Mucosa of rectum (tissue), 2 donors: ENCODE measurements at regions not wholly inside any gene's neighbourhood (a gene's known extent, or its start where the extent isn't known, plus 50 kb on each side); places are given as distances from the start of the nearest gene placed in this dataset.

Experiments
- H3K27ac ChIP-seq, 2 donors: one replicate each; pipeline ENCODE4 v1.7.0; 2013; ENCODE audit warnings: inconsistent platforms in 2 of 2, low read depth in 2 of 2, low read length in 2 of 2
- H3K27me3 ChIP-seq, 2 donors: one replicate each; pipeline ENCODE4 v1.7.0; 2013; ENCODE audit warnings: low read length in 2 of 2; ENCODE audit not compliant: control insufficient read depth in 2 of 2, insufficient read depth in 2 of 2
- H3K36me3 ChIP-seq, 2 donors: one replicate each; pipeline ENCODE4 v1.7.0; 2013; ENCODE audit warnings: low read length in 2 of 2; ENCODE audit not compliant: control insufficient read depth in 2 of 2, insufficient read depth in 2 of 2
- H3K4me1 ChIP-seq, 2 donors: one replicate each; pipeline ENCODE4 v1.7.0; 2013; ENCODE audit warnings: low read length in 2 of 2, mild to moderate bottlenecking in 1 of 2; ENCODE audit not compliant: control insufficient read depth in 2 of 2, insufficient read depth in 2 of 2
- H3K4me3 ChIP-seq, 2 donors: one replicate each; pipeline ENCODE4 v1.7.0; 2013; ENCODE audit warnings: low read length in 2 of 2
- H3K9ac ChIP-seq, 2 donors: one replicate each; pipeline ENCODE4 v1.7.0; 2013; ENCODE audit warnings: low read length in 2 of 2, low read depth in 1 of 2, mild to moderate bottlenecking in 1 of 2
- H3K9me3 ChIP-seq, 2 donors: one replicate each; pipeline ENCODE4 v1.7.0; 2013; ENCODE audit warnings: low read length in 2 of 2; ENCODE audit not compliant: control insufficient read depth in 2 of 2
- donor health status: healthy.
- donor health status: Normal muscosa, but diverticular disease.

DNA sequence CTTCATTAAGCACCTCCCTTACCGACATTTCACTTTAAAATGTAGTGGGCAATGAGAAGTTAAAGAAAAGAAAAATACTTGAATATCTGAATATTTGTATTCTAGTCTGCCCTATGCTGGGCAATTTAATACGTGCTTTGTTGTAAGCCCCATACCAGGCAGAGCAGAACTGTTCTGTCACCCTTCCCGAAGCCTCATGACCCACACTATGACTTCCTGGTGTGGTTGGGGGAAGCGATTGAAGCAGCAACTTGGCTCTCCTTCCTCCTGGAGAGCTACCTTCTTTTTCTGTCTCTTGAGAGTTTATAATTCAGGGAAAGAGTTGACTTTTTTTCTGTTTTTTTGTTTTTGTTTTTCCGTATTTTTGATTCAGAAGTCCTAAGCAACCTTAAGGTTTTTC is 243.7 kb downstream of the INHBA start:
- H3K4me3 ChIP-seq = no peak overlapping the region
- no peaks in the 10 kb centered on the region for H3K27me3 ChIP-seq
- no peak overlapping the region for H3K9ac ChIP-seq
- H3K27ac ChIP-seq = no peak overlapping the region
- no peaks in the 10 kb centered on the region for H3K9me3 ChIP-seq
- H3K4me1 ChIP-seq = no peaks in the 10 kb centered on the region
- H3K36me3 ChIP-seq = no peaks in the 10 kb centered on the region

DNA sequence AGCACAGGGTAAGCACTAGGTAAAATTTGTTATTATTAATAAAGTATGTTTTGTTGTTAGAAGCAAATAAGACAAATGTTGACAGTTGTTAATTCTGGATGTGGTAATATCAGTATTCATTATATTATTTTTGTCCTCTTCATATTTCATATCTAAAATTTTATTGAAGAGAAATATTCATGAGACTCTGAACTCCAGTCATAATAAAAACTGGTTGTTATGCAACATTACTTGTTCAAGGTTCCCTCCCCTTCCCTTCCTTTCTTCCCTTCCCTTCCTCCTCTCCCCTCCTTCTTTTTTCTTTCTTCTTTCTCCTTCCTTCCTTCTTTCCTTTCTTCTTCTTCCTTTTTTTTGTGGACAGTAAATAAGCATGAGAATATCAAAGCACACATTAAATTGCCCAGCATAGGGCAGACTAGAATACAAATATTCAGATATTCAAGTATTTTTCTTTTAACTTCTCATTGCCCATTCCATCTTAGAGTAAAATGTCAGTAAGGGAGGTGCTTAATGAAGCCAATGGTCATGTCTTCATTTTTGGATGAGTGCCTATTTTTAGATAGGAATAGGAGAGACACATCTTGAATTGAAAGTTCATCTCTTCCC is 245.0 kb downstream of the INHBA start:
- Histone ChIP-seq H3K27ac (no peak overlapping the region), H3K27me3 (no peaks in the 10 kb centered on the region), H3K9ac (no peak overlapping the region), H3K9me3 (no peaks in the 10 kb centered on the region), H3K4me1 (no peaks in the 10 kb centered on the region), H3K4me3 (no peak overlapping the region), H3K36me3 (no peaks in the 10 kb centered on the region)

DNA sequence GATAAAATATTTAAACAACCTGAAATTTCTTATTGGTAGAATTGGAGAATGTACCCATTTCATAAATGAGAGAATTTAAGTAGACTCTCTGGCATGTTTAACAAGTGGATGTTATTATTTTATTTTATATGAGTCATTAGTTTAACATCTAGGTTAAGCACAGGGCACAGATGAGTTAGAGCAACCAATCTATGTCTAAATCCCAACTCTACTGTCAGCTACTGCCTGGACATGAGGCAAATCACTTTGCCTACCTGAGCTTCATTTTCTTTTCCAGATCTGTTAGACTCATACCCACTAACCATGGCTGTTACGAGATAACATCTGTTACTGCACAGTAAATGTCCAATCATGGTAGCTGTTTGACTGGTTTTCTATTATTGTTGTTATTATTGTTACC is 251.1 kb downstream of the INHBA start:
- Histone ChIP-seq H3K9me3 (no peaks in the 10 kb centered on the region), H3K36me3 (no peaks in the 10 kb centered on the region), H3K27ac (no peak overlapping the region), H3K4me1 (no peaks in the 10 kb centered on the region), H3K4me3 (no peak overlapping the region), H3K9ac (no peak overlapping the region), H3K27me3 (no peaks in the 10 kb centered on the region)

DNA sequence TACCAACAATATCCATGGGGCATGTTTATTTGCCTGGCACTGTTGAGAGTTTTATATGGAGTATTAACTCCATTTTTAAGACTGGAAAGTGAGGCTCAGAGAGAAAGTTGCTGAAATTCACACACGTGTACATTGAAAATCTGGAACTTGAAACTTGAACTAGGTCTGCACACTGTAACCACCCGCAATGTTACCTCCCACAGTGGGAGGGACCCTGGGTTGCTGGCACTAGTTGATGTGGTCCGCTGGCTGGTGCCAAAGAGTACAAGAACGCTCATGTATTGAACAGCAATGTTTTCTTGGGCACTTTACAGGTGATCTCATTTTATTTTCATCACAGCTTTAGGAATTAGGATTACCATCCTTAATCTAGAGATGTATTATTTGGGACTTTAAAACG is 253.2 kb downstream of the INHBA start:
- Histone ChIP-seq H3K4me1 (no peaks in the 10 kb centered on the region), H3K9me3 (no peaks in the 10 kb centered on the region), H3K27ac (no peak overlapping the region), H3K9ac (no peak overlapping the region), H3K36me3 (no peaks in the 10 kb centered on the region), H3K27me3 (no peaks in the 10 kb centered on the region), H3K4me3 (no peak overlapping the region)

DNA sequence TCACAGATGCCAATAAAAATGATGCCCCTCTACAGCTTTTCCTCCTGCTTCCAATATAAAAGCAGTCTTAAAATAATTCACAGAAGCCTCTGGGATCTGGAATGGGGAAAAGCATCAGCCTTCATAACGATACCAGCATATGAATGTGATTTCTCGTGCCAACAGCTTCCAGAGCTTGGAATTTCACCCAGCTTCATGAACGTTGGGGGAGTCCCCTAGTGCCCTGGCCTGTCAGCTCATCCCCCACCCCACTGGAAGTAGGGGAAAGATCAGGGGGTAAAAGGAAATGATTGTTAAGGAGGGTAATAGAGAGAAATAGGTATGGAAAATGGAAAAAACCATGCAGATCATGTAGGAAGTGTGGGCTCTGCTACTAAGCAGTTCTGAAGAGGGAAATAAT is 253.6 kb downstream of the INHBA start:
- Histone ChIP-seq H3K4me1 (no peaks in the 10 kb centered on the region), H3K27me3 (no peaks in the 10 kb centered on the region), H3K9me3 (no peaks in the 10 kb centered on the region), H3K36me3 (no peaks in the 10 kb centered on the region), H3K4me3 (no peak overlapping the region), H3K9ac (no peak overlapping the region), H3K27ac (no peak overlapping the region)

DNA sequence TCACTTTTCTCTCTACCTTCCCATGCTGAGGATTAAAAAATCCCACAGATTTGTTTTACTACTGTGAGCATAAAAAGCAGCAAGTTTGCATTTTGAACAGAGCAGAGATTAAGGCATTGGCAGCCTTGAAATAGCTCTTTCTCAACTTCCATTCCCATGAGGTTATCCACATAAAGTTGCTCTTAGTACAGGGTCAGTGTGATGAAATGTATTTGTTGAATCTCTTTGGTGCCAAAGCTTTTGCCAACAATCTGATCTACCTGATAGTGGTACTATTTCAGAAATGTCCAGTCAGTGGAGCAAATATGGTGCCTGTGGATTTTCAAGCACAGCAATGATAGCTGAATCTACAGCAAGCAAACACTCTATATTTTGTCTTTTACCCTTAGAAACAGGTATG is 254.8 kb downstream of the INHBA start:
- H3K4me1 ChIP-seq = no peaks in the 10 kb centered on the region
- H3K9me3 ChIP-seq = no peaks in the 10 kb centered on the region
- no peak overlapping the region for H3K9ac ChIP-seq
- H3K36me3 ChIP-seq = no peaks in the 10 kb centered on the region
- H3K27ac ChIP-seq = no peak overlapping the region
- no peak overlapping the region for H3K4me3 ChIP-seq
- H3K27me3 ChIP-seq = no peaks in the 10 kb centered on the region

DNA sequence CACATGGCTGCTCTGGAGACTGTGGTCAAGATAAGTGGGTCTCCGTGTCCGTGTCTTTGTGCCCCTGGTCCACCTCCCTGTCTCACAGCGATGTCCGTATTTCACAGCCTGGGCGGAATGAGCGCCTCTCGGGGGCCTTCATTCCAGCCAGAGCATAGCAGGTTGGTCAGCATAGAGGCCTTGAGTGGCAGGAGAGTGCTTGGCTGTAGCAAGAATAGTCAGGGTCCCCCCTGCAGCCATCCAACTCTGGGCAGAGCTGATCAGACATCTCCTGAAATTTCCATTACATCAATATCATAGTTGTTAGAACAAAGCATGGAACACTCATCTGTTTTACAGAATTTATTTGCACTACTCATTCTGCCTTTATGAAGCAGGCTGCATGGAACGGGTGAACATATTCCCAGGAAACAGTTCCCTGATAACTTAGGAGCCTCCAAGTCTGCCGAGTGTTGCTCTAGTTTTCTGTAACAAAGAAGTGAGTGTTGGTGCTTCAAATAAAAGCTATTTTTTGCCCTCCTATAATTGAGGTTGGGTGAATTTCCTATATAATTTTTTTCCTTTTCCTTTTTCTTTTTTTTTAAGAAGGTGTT is 255.3 kb downstream of the INHBA start:
- Histone ChIP-seq H3K27me3 (no peaks in the 10 kb centered on the region), H3K4me1 (no peaks in the 10 kb centered on the region), H3K9ac (no peak overlapping the region), H3K36me3 (no peaks in the 10 kb centered on the region), H3K27ac (no peak overlapping the region), H3K9me3 (no peaks in the 10 kb centered on the region), H3K4me3 (no peak overlapping the region)

DNA sequence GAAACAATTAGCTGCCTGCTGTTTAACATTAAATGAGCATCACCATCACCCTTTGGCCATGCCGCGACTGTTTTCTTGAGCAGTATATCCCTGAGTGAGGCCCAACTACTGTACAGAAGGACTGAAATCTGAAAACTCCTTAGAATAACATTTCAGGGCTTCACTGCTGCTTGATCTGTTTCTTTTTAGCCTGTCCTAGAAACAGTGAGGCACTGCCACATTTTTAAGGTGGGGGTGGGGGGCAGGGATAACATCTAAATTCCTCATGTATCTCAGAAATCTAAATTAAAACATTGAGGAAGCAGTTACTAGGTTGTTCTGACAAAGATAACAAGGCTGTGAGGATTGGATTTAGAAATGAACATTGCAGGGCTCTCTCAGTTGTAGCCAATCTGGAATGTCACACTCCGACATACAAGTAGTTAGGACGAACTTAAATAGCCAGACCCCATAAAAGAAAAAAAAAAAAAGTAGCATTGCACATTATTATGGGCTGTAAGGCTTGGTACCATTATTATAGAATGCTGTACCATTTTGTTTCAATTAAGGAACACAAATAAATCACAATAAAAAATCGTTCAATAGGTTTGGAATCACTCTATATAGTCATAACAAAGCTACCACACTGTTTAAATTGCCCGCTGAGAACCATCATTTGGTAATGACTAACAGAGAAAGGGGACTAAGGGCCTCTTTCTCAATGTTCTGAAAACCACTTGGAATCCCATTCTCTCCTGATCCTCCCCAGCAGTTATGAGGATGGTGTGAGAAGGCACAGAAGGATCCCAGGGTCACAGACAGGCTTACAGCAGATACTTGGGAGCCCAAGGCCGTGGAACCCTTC is 256.1 kb downstream of the INHBA start:
- no peak overlapping the region for H3K27ac ChIP-seq
- H3K9ac ChIP-seq = no peak overlapping the region

DNA sequence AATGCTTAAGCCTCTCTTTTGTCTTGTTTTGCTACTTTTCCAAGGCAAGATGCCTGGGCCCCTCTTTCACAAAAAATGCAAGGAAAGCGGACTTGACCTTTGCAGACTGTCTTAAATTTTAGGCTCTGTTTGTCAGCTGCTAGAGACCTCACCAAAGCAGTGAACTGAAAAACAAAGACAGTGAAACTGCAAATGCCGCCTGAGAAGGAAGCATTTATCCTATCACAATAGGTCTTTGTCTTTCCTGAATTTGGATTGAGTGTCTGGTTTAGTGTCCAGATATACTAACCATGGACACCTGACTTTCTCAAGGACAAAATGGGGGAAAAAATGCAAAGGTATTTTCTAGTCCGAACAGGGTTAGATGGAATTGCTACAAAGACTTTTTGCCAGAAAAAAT is 256.9 kb downstream of the INHBA start:
- no peaks in the 10 kb centered on the region for H3K9me3 ChIP-seq
- no peaks in the 10 kb centered on the region for H3K27me3 ChIP-seq
- no peak overlapping the region for H3K4me3 ChIP-seq
- no peak overlapping the region for H3K27ac ChIP-seq
- no peaks in the 10 kb centered on the region for H3K4me1 ChIP-seq
- no peaks in the 10 kb centered on the region for H3K36me3 ChIP-seq
- H3K9ac ChIP-seq = no peak overlapping the region

More for the DNA sequence above, 256.1 kb downstream of the INHBA start:
- H3K27me3 ChIP-seq = no peaks in the 10 kb centered on the region
- H3K36me3 ChIP-seq = no peaks in the 10 kb centered on the region
- H3K9me3 ChIP-seq = no peaks in the 10 kb centered on the region
- H3K4me3 ChIP-seq = no peak overlapping the region
- H3K4me1 ChIP-seq = no peaks in the 10 kb centered on the region

DNA sequence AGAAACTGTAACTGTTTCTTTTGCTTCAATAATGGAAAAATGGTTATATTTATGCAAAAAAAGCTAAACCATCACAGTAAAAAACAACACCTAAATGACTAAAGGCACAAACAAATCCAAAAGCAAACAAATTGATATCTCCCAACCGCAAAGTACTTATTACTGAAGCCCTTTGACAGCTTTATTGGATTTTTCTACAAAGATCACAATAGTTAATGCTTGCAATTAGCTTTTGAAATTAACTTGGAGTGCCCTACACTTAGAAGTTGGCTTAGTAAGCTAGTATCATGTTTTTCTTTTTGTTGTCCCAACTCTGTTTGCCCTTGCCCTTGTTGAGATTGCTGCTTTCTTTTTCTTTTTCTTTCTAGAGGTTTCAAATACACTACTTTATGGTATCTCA is 257.5 kb downstream of the INHBA start:
- H3K27me3 ChIP-seq = no peaks in the 10 kb centered on the region
- no peak overlapping the region for H3K9ac ChIP-seq
- H3K9me3 ChIP-seq = no peaks in the 10 kb centered on the region
- H3K27ac ChIP-seq = no peak overlapping the region
- no peaks in the 10 kb centered on the region for H3K4me1 ChIP-seq
- no peaks in the 10 kb centered on the region for H3K36me3 ChIP-seq
- H3K4me3 ChIP-seq = no peak overlapping the region
